Stimulated activated naive B cell treated with anti-CD40 and anti-IgM and Interleukin-4, amounts not matched to agents 10 μg/mL and 1 μg/mL and 100 μg/mL, for 72 hours (primary cell): ENCODE measurements at regions not wholly inside any gene's neighbourhood (a gene's known extent, or its start where the extent isn't known, plus 50 kb on each side); places are given as distances from the start of the nearest gene placed in this dataset.

ENCODE experiments used
- ATAC-seq, 2 donors: fragments of 150-1000 bp; cut with Tn5 transposase; replicated peaks; 2 replicates each; pipeline ENCODE4 v1.10.0; 2021; ENCODE audit warnings: moderate library complexity in 1 of 2
- DNase-seq: peaks from one replicate; pipeline ENCODE4 v3.0.0; 2021
- H3K27ac Mint-ChIP-seq: one replicate; pipeline ENCODE4 v1.8.0; 2022; ENCODE audit warnings: mild to moderate bottlenecking, mixed read lengths
- H3K27me3 Mint-ChIP-seq, 2 donors: one replicate each; pipeline ENCODE4 v1.8.0; 2022; ENCODE audit warnings: mixed read lengths in 2 of 2
- H3K36me3 Mint-ChIP-seq, 2 donors: one replicate each; pipeline ENCODE4 v1.8.0; 2022; ENCODE audit warnings: mixed read lengths in 2 of 2, mild to moderate bottlenecking in 1 of 2
- H3K4me1 Mint-ChIP-seq, 2 donors: one replicate each; pipeline ENCODE4 v1.8.0; 2022; ENCODE audit warnings: mixed read lengths in 2 of 2, mild to moderate bottlenecking in 1 of 2
- H3K4me3 Mint-ChIP-seq, 2 donors: one replicate each; pipeline ENCODE4 v1.8.0; 2022; ENCODE audit warnings: mild to moderate bottlenecking in 2 of 2, mixed read lengths in 2 of 2, moderate library complexity in 1 of 2
- H3K9me3 Mint-ChIP-seq, 2 donors: one replicate each; pipeline ENCODE4 v1.8.0; 2022; ENCODE audit warnings: mixed read lengths in 2 of 2, mild to moderate bottlenecking in 1 of 2

GRCh38 chr19:31402529-31403316 lies 53.5 kb upstream of the TSHZ3 start:
- no peak overlapping the region for H3K27ac Mint-ChIP-seq
- H3K9me3 Mint-ChIP-seq, result peaks cover 0 to 3% of the 10 kb centered on the region in 2 donors
- H3K36me3 Mint-ChIP-seq, result no peaks in the 10 kb centered on the region
- no peak overlapping the region for H3K4me3 Mint-ChIP-seq
- H3K27me3 Mint-ChIP-seq, result no peaks in the 10 kb centered on the region
- no peak for DNase-seq
- no peaks in the 10 kb centered on the region for H3K4me1 Mint-ChIP-seq
- no peak for ATAC-seq

- Mint-ChIP-seq H3K27ac (no peak overlapping the region), H3K27me3 (no peaks in the 10 kb centered on the region), H3K4me3 (no peak overlapping the region), H3K4me1 (no peaks in the 10 kb centered on the region), H3K36me3 (no peaks in the 10 kb centered on the region), H3K9me3 (peaks cover 3 to 6% of the 10 kb centered on the region in 2 donors)
- ATAC-seq, result no peak
- no peak for DNase-seq
These were observed 56.9 kb upstream of the TSHZ3 start for GRCh38 chr19:31406106-31406505.

- H3K36me3 Mint-ChIP-seq, result no peaks in the 10 kb centered on the region
- ATAC-seq (no peak), DNase-seq (no peak)
- H3K9me3 Mint-ChIP-seq, result peaks cover 3 to 6% of the 10 kb centered on the region in 2 donors
- no peak overlapping the region for H3K4me3 Mint-ChIP-seq
- H3K27me3 Mint-ChIP-seq, result no peaks in the 10 kb centered on the region
- no peaks in the 10 kb centered on the region for H3K4me1 Mint-ChIP-seq
- peak overlapping the region; percentile 51 for H3K27ac Mint-ChIP-seq
These were observed 59.4 kb upstream of the TSHZ3 start for GRCh38 chr19:31408460-31409124.

GRCh38 chr19:31413353-31413752 lies 64.1 kb upstream of the TSHZ3 start:
- no peak overlapping the region for H3K27ac Mint-ChIP-seq
- H3K4me3 Mint-ChIP-seq, result no peak overlapping the region
- DNase-seq (no peak), ATAC-seq (no peak)
- peaks cover 0 to 10% of the 10 kb centered on the region in 2 donors for H3K9me3 Mint-ChIP-seq
- no peaks in the 10 kb centered on the region for H3K27me3 Mint-ChIP-seq
- no peaks in the 10 kb centered on the region for H3K4me1 Mint-ChIP-seq
- no peaks in the 10 kb centered on the region for H3K36me3 Mint-ChIP-seq

- no peaks in the 10 kb centered on the region for H3K36me3 Mint-ChIP-seq
- DNase-seq (no peak), ATAC-seq (no peak)
- H3K9me3 Mint-ChIP-seq, result peaks cover 0 to 10% of the 10 kb centered on the region in 2 donors
- no peaks in the 10 kb centered on the region for H3K4me1 Mint-ChIP-seq
- no peaks in the 10 kb centered on the region for H3K27me3 Mint-ChIP-seq
- H3K4me3 Mint-ChIP-seq, result no peak overlapping the region
- no peak overlapping the region for H3K27ac Mint-ChIP-seq
These were observed 66.1 kb upstream of the TSHZ3 start for GRCh38 chr19:31415322-31415721.

GRCh38 chr19:31416548-31416947 lies 67.3 kb upstream of the TSHZ3 start:
- Mint-ChIP-seq H3K9me3 (peaks cover 0 to 8% of the 10 kb centered on the region in 2 donors), H3K27me3 (no peaks in the 10 kb centered on the region), H3K27ac (no peak overlapping the region), H3K36me3 (no peaks in the 10 kb centered on the region), H3K4me3 (no peak overlapping the region), H3K4me1 (no peaks in the 10 kb centered on the region)
- ATAC-seq (no peak), DNase-seq (no peak)

- H3K9me3 Mint-ChIP-seq, result peaks cover 0 to 8% of the 10 kb centered on the region in 2 donors
- no peaks in the 10 kb centered on the region for H3K36me3 Mint-ChIP-seq
- H3K4me3 Mint-ChIP-seq, result no peak overlapping the region
- ATAC-seq, result no peak
- no peaks in the 10 kb centered on the region for H3K27me3 Mint-ChIP-seq
- no peaks in the 10 kb centered on the region for H3K4me1 Mint-ChIP-seq
- H3K27ac Mint-ChIP-seq, result no peak overlapping the region
- no peak for DNase-seq
These were observed 68.8 kb upstream of the TSHZ3 start for GRCh38 chr19:31418055-31418454.

- no peaks in the 10 kb centered on the region for H3K36me3 Mint-ChIP-seq
- DNase-seq, result no peak
- ATAC-seq, result no peak
- H3K4me3 Mint-ChIP-seq, result no peak overlapping the region
- H3K27ac Mint-ChIP-seq, result no peak overlapping the region
- no peaks in the 10 kb centered on the region for H3K4me1 Mint-ChIP-seq
- no peaks in the 10 kb centered on the region for H3K27me3 Mint-ChIP-seq
- peaks cover 0 to 8% of the 10 kb centered on the region in 2 donors for H3K9me3 Mint-ChIP-seq
These were observed 69.6 kb upstream of the TSHZ3 start for GRCh38 chr19:31418692-31419430.

- ATAC-seq (no peak), DNase-seq (no peak)
- Mint-ChIP-seq H3K27me3 (no peaks in the 10 kb centered on the region), H3K36me3 (no peaks in the 10 kb centered on the region), H3K4me1 (no peaks in the 10 kb centered on the region), H3K9me3 (peaks cover 0 to 9% of the 10 kb centered on the region in 2 donors), H3K4me3 (no peak overlapping the region), H3K27ac (no peak overlapping the region)
These were observed 70.7 kb upstream of the TSHZ3 start for GRCh38 chr19:31419871-31420445.

GRCh38 chr19:31421082-31421481 lies 71.8 kb upstream of the TSHZ3 start:
- no peaks in the 10 kb centered on the region for H3K27me3 Mint-ChIP-seq
- no peak for DNase-seq
- peaks cover 0 to 3% of the 10 kb centered on the region in 2 donors for H3K9me3 Mint-ChIP-seq
- H3K27ac Mint-ChIP-seq, result no peak overlapping the region
- ATAC-seq, result no peak
- H3K4me3 Mint-ChIP-seq, result no peak overlapping the region
- no peaks in the 10 kb centered on the region for H3K4me1 Mint-ChIP-seq
- no peaks in the 10 kb centered on the region for H3K36me3 Mint-ChIP-seq

GRCh38 chr19:31421856-31422255 lies 72.6 kb upstream of the TSHZ3 start:
- Mint-ChIP-seq H3K36me3 (no peaks in the 10 kb centered on the region), H3K4me1 (no peaks in the 10 kb centered on the region), H3K9me3 (peaks cover 0 to 3% of the 10 kb centered on the region in 2 donors), H3K27me3 (no peaks in the 10 kb centered on the region), H3K4me3 (no peak overlapping the region), H3K27ac (no peak overlapping the region)
- ATAC-seq (no peak), DNase-seq (no peak)

GRCh38 chr19:31423896-31424295 lies 74.7 kb upstream of the TSHZ3 start:
- H3K4me3 Mint-ChIP-seq, result no peak overlapping the region
- H3K27me3 Mint-ChIP-seq, result no peaks in the 10 kb centered on the region

GRCh38 chr19:31424861-31425620 lies 75.8 kb upstream of the TSHZ3 start:
- no peak overlapping the region for H3K27ac Mint-ChIP-seq
- DNase-seq (no peak), ATAC-seq (no peak)
- no peak overlapping the region for H3K4me3 Mint-ChIP-seq
- H3K4me1 Mint-ChIP-seq, result no peaks in the 10 kb centered on the region
- H3K9me3 Mint-ChIP-seq, result peaks cover 0 to 4% of the 10 kb centered on the region in 2 donors
- no peaks in the 10 kb centered on the region for H3K36me3 Mint-ChIP-seq
- no peaks in the 10 kb centered on the region for H3K27me3 Mint-ChIP-seq

More at GRCh38 chr19:31423896-31424295, 74.7 kb upstream of the TSHZ3 start:
- H3K36me3 Mint-ChIP-seq, result no peaks in the 10 kb centered on the region
- no peaks in the 10 kb centered on the region for H3K4me1 Mint-ChIP-seq
- no peak for DNase-seq
- peaks cover 0 to 4% of the 10 kb centered on the region in 2 donors for H3K9me3 Mint-ChIP-seq
- no peak for ATAC-seq
- no peak overlapping the region for H3K27ac Mint-ChIP-seq

GRCh38 chr19:31427857-31428256 lies 78.6 kb upstream of the TSHZ3 start:
- Mint-ChIP-seq H3K27ac (no peak overlapping the region), H3K9me3 (peaks cover 0 to 6% of the 10 kb centered on the region in 2 donors), H3K27me3 (no peaks in the 10 kb centered on the region), H3K36me3 (no peaks in the 10 kb centered on the region), H3K4me1 (no peaks in the 10 kb centered on the region), H3K4me3 (no peak overlapping the region)
- no peak for ATAC-seq
- DNase-seq, result no peak
